GM20000 (cell line): ENCODE measurements at regions not wholly inside any gene's neighbourhood (a gene's known extent, or its start where the extent isn't known, plus 50 kb on each side); places are given as distances from the start of the nearest gene placed in this dataset.

Experiments
- DNase-seq: peaks from one replicate; pipeline ENCODE4 v3.0.0; 2012; ENCODE audit warnings: low spot score
- CTCF ChIP-seq: IDR thresholded peaks from 2 replicates; pipeline ENCODE4 v1.5.1; 2012; ENCODE audit warnings: mild to moderate bottlenecking, control low read depth; ENCODE audit errors: extremely low read depth, missing control alignments

GRCh38 chr15:39144051-39144450, 436.8 kb upstream of the THBS1 start:
- TF ChIP-seq CTCF, result no peak

GRCh38 chr15:39144613-39145499, 436.0 kb upstream of the THBS1 start:
- DNase-seq, result no peak
- TF ChIP-seq CTCF, result no peak

More at GRCh38 chr15:39144051-39144450, 436.8 kb upstream of the THBS1 start:
- no peak for DNase-seq

GRCh38 chr15:39145854-39146625, 434.8 kb upstream of the THBS1 start:
- DNase-seq, result no peak
- no peak for TF ChIP-seq CTCF

GRCh38 chr15:39149636-39150150, 431.2 kb upstream of the THBS1 start:
- TF ChIP-seq CTCF, result no peak
- DNase-seq, result no peak

GRCh38 chr15:39151545-39151944, 429.3 kb upstream of the THBS1 start:
- TF ChIP-seq CTCF, result no peak
- no peak for DNase-seq

GRCh38 chr15:39153058-39153714, 427.7 kb upstream of the THBS1 start:
- TF ChIP-seq CTCF, result no peak
- DNase-seq, result no peak
